ENCODE measurements at regions not wholly inside any gene's neighbourhood (a gene's known extent, or its start where the extent isn't known, plus 50 kb on each side); places are given as distances from the start of the nearest gene placed in this dataset.

GRCh38 chr2:239803766-239804115, 221.4 kb downstream of the NDUFA10 start:
- intact Hi-C loops (cut with micrococcal nuclease): no loop called here
- Histone ChIP-seq H3K9ac (ENCODE audit: insufficient read depth, low read length, poor library complexity, severe bottlenecking) (no peak overlapping the region), H3K36me3 (replicated peaks in 1 of 2; ENCODE audit: control insufficient read depth in 1 of 2, insufficient read depth in 2 of 2, low read length in 2 of 2) (no peaks in the 10 kb centered on the region), H3K27ac (ENCODE audit: low read depth in 1 of 2, low read length in 2 of 2) (no peak overlapping the region), H3K4me2 (replicated peaks; ENCODE audit: extremely low read depth, low read length, poor library complexity, severe bottlenecking) (no peak overlapping the region), H4K20me1 (ENCODE audit: insufficient read depth, low read length) (no peaks in the 10 kb centered on the region), H3K27me3 (ENCODE audit: control insufficient read depth in 2 of 2, insufficient read depth in 2 of 2, low read length in 2 of 2) (no peaks in the 10 kb centered on the region), H3K4me1 (ENCODE audit: control insufficient read depth in 1 of 2, insufficient read depth in 2 of 2, low read length in 2 of 2) (no peaks in the 10 kb centered on the region), H3K79me2 (ENCODE audit: insufficient read depth, low read length) (no peaks in the 10 kb centered on the region), H3K9me3 (replicated peaks in 1 of 2; ENCODE audit: control insufficient read depth in 1 of 2, insufficient read depth in 1 of 2, low read length in 2 of 2) (peaks cover 0 to 6% of the 10 kb centered on the region in 2 donors), H2AFZ (ENCODE audit: insufficient read depth, low read depth, low read length, poor library complexity, severe bottlenecking) (no peak overlapping the region), H3K4me3 (replicated peaks in 1 of 3; ENCODE audit: low read depth in 2 of 3, low read length in 3 of 3) (no peak overlapping the region)
- WGBS (ENCODE audit: insufficient coverage): 93% methylated on average over 10 of the region's 13 CpGs
- H3K27ac Mint-ChIP-seq: no peak overlapping the region
- peaks cover 12 to 20% (median 15%) of the 10 kb centered on the region in 3 donors for H3K27me3 Mint-ChIP-seq (ENCODE audit: low read depth in 3 of 3)
- H3K9me3 Mint-ChIP-seq: peaks cover 0 to 14% (median 9%) of the 10 kb centered on the region in 7 donors
- TF ChIP-seq, protein P1, sequence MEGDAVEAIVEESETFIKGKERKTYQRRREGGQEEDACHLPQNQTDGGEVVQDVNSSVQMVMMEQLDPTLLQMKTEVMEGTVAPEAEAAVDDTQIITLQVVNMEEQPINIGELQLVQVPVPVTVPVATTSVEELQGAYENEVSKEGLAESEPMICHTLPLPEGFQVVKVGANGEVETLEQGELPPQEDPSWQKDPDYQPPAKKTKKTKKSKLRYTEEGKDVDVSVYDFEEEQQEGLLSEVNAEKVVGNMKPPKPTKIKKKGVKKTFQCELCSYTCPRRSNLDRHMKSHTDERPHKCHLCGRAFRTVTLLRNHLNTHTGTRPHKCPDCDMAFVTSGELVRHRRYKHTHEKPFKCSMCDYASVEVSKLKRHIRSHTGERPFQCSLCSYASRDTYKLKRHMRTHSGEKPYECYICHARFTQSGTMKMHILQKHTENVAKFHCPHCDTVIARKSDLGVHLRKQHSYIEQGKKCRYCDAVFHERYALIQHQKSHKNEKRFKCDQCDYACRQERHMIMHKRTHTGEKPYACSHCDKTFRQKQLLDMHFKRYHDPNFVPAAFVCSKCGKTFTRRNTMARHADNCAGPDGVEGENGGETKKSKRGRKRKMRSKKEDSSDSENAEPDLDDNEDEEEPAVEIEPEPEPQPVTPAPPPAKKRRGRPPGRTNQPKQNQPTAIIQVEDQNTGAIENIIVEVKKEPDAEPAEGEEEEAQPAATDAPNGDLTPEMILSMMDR (IDR thresholded peaks at IDR 0.05): no peak
- no peak for DNase-seq
- H3K4me3 Mint-ChIP-seq: no peak overlapping the region
- no peaks in the 10 kb centered on the region for H3K4me1 Mint-ChIP-seq
- H3K36me3 Mint-ChIP-seq: no peaks in the 10 kb centered on the region

GRCh38 chr2:239803102-239803765, 221.9 kb downstream of the NDUFA10 start:
- Mint-ChIP-seq H3K27ac (no peak overlapping the region), H3K4me1 (no peaks in the 10 kb centered on the region), H3K4me3 (no peak overlapping the region), H3K27me3 (ENCODE audit: low read depth in 3 of 3) (peaks cover 14 to 23% (median 15%) of the 10 kb centered on the region in 3 donors), H3K9me3 (peaks cover 0 to 14% (median 9%) of the 10 kb centered on the region in 7 donors), H3K36me3 (no peaks in the 10 kb centered on the region)
- intact Hi-C loops (cut with micrococcal nuclease): no loop called here
- no peak overlapping the region for H3K4me3 ChIP-seq (replicated peaks in 1 of 3; ENCODE audit: low read depth in 2 of 3, low read length in 3 of 3)
- H3K27me3 ChIP-seq (ENCODE audit: control insufficient read depth in 2 of 2, insufficient read depth in 2 of 2, low read length in 2 of 2): no peaks in the 10 kb centered on the region
- no peak for DNase-seq
- no peak overlapping the region for H2AFZ ChIP-seq (ENCODE audit: insufficient read depth, low read depth, low read length, poor library complexity, severe bottlenecking)
- WGBS (ENCODE audit: insufficient coverage): 99% methylated on average over 18 of the region's 21 CpGs
- peaks cover 0 to 6% of the 10 kb centered on the region in 2 donors for H3K9me3 ChIP-seq (replicated peaks in 1 of 2; ENCODE audit: control insufficient read depth in 1 of 2, insufficient read depth in 1 of 2, low read length in 2 of 2)
- no peaks in the 10 kb centered on the region for H3K36me3 ChIP-seq (replicated peaks in 1 of 2; ENCODE audit: control insufficient read depth in 1 of 2, insufficient read depth in 2 of 2, low read length in 2 of 2)
- no peaks in the 10 kb centered on the region for H3K79me2 ChIP-seq (ENCODE audit: insufficient read depth, low read length)
- no peaks in the 10 kb centered on the region for H3K4me1 ChIP-seq (ENCODE audit: control insufficient read depth in 1 of 2, insufficient read depth in 2 of 2, low read length in 2 of 2)
- H3K4me2 ChIP-seq (replicated peaks; ENCODE audit: extremely low read depth, low read length, poor library complexity, severe bottlenecking): no peak overlapping the region
- no peak overlapping the region for H3K27ac ChIP-seq (ENCODE audit: low read depth in 1 of 2, low read length in 2 of 2)
- TF ChIP-seq, protein P1 (IDR thresholded peaks at IDR 0.05): no peak
- H3K9ac ChIP-seq (ENCODE audit: insufficient read depth, low read length, poor library complexity, severe bottlenecking): no peak overlapping the region
- H4K20me1 ChIP-seq (ENCODE audit: insufficient read depth, low read length): no peaks in the 10 kb centered on the region
